GM08714 (cell line): ENCODE measurements at regions not wholly inside any gene's neighbourhood (a gene's known extent, or its start where the extent isn't known, plus 50 kb on each side); places are given as distances from the start of the nearest gene placed in this dataset.
A peak's percentile ranks its signal among the peaks of the same experiment; 100 is the strongest.
"Not testable (repeated sequence)": the region's sequence is repeated elsewhere in the genome, so short reads cannot be mapped to it uniquely, and the experiment has no call there.

ENCODE experiments used
- H3K4me3 ChIP-seq: fragments of 200-500 bp; sonication (Bioruptor generic); 2 replicates; pipeline ENCODE4 v1.5.1; 2014; ENCODE audit warnings: mild to moderate bottlenecking, low read length, inconsistent platforms
- ZNF274 ChIP-seq: IDR thresholded peaks from 2 replicates; pipeline ENCODE4 v1.6.1; 2012; ENCODE audit warnings: mild to moderate bottlenecking, low read depth, low read length

DNA sequence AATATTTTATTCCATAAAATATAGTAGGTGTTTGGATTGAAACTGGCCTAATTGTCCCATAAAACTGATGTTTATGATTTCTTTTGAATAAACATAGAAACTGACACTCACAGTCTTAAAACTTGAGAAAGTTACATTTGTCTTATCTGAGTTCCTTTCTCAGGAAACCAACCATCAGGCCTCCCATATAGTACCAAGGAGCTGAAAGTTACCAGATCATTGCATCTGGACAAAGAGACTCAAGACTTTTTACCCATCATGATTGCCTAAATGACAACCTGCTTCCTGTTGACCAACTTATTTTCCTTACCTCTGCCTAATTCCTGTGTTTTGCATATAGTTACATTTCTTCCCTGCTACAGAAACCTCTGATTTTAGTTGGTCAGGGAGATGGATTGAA is 137.0 kb upstream of the XPO1 start:
- no peak for TF ChIP-seq ZNF274
- H3K4me3 ChIP-seq = no peak overlapping the region

GRCh38 chr2:61671561-61672315 is 133.6 kb upstream of the XPO1 start:
- no peak overlapping the region for H3K4me3 ChIP-seq
- no peak for TF ChIP-seq ZNF274

- no peak for TF ChIP-seq ZNF274
- H3K4me3 ChIP-seq = peak overlapping the region; percentile 49
Measured at GRCh38 chr2:61670591-61671501, 132.7 kb upstream of the XPO1 start.

DNA sequence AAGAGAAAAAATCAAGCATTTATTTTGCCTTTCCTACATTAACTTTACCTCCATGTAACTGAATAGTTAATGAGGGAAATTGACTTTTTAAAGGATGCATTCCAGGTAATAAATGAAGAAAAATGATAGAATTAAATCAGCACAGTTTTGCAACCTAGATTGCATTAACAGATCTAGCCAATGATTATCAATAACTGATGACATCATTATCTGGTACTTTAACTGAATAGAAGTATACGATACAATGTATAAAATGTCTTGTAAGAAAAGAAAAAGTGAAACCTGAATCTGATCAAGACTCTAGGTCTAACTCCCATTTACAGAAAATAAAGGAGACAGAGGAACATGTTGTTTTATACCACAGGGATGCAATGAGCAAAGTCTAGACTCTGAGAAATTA is 126.0 kb upstream of the XPO1 start:
- H3K4me3 ChIP-seq = no peak overlapping the region
- no peak for TF ChIP-seq ZNF274

DNA sequence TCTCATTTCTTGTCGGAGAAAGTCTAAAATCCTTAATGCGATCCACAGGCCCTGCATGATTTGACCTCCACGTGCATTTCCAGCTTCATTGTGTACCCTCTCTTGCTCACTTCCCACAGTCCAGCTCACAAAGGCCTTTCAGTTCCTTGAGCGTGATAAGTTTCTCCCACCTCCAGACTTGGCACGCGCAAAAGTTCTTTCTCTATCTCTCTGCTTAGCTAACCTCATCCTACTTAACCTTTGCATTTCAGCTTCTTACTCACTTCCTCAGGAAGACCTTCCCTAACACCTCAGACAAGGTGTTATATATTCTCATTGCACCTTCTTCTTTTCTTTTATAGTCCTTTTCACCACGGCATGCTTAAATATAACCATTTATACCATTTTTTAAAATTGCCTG is 124.8 kb upstream of the XPO1 start:
- no peak for TF ChIP-seq ZNF274
- H3K4me3 ChIP-seq = no peak overlapping the region

DNA sequence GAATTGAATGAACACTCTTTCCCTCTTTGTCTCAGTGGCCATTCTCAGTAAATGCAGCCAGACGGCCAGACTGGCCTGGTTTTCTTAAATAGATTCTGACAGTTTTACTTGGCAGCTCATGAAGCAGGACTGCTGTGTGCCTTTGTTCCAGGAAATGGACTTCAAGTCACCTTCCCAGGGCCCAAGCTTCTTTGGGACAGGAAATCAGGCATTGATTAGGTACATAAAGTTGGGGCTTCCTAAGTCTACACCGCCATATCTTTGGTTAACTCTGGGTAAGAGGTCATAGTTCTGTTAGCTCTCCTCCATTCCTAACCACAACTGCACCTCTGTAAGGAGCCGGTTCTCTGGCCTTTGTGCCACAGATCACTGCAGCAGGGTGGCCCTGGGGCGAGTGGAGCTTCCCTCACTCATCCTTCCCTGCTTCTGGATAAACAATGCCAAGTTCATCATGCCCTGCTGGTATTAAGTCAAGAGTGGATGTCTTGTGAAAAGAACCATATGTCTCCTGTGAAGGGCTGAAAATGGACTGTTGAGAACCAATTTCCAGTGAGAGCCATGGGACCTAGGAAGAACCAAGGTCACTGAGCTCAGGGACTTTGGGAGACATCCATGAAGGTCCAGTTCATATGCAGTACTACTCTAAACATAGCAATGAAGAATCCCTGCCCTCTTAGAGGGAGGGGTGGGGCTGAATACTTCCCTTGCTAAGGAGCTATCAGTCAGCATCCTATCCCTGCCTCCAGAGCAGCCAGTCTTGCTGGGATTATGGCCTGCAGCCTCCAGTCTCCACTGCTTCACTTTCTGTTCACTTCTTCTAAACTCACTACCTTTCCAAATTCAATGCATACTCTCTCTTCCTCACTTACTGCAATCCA is 122.6 kb upstream of the XPO1 start:
- TF ChIP-seq ZNF274 = no peak
- no peak overlapping the region for H3K4me3 ChIP-seq

- no peak overlapping the region for H3K4me3 ChIP-seq
Measured at GRCh38 chr2:61658841-61659780, 121.0 kb upstream of the XPO1 start.

DNA sequence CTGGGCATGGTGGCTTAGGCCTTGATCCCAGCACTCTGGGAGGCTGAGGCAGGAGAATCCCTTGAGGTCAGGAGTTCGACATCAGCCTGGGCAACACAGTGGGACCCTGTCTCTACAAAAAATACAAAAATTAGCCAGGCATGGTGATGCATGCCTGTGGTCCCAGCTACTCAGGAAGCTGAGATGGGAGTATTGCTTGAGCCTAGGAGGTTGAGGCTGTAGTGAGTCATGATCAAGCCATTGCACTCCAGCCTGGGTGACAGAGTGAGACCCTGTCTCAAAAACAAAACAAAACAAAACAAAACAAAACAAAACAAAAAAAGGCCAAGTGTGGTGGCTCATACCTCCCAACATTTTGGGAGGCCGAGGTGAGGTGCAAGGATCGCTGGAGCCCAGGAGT is 111.8 kb upstream of the XPO1 start:
- not testable (repeated sequence) for H3K4me3 ChIP-seq

More at GRCh38 chr2:61658841-61659780, 121.0 kb upstream of the XPO1 start:
- no peak for TF ChIP-seq ZNF274

- H3K4me3 ChIP-seq = no peak overlapping the region
- TF ChIP-seq ZNF274 = no peak
Measured at GRCh38 chr2:61649021-61649420, 110.9 kb upstream of the XPO1 start.

- no peak overlapping the region for H3K4me3 ChIP-seq
- no peak for TF ChIP-seq ZNF274
Measured at GRCh38 chr2:61647044-61647443, 108.9 kb upstream of the XPO1 start.

DNA sequence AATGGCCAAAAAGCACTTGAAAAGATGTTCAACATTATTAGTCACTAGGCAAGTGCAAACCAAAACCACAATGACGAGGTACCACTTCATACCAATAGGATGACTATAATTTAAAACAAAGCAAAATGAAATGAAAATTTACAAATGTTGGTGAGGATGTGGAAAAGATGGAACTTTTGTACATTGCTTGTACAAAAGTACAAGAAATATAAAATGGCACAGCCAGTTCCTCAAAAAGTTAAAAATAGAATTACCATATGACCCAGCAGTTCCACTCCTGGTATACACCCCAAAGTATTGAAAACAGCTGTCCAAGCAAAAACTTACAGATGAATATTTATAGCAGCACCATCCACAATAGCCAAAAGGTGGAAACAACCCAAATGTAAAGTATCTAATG is 107.8 kb upstream of the XPO1 start:
- TF ChIP-seq ZNF274 = no peak
- no peak overlapping the region for H3K4me3 ChIP-seq

- H3K4me3 ChIP-seq = not testable (repeated sequence)
Measured at GRCh38 chr2:61643153-61643552, 105.0 kb upstream of the XPO1 start.

GRCh38 chr2:61640406-61640805 is 102.2 kb upstream of the XPO1 start:
- TF ChIP-seq ZNF274 = no peak
- no peak overlapping the region for H3K4me3 ChIP-seq

- H3K4me3 ChIP-seq = no peak overlapping the region
- no peak for TF ChIP-seq ZNF274
Measured at GRCh38 chr2:61639721-61640120, 101.6 kb upstream of the XPO1 start.
